ENCODE measurements at regions not wholly inside any gene's neighbourhood (a gene's known extent, or its start where the extent isn't known, plus 50 kb on each side); places are given as distances from the start of the nearest gene placed in this dataset.

- H3K27ac ChIP-seq (ENCODE audit: extremely low read depth, low read depth, low read length) = no peak overlapping the region
- no peaks in the 10 kb centered on the region for H3K36me3 ChIP-seq (ENCODE audit: control insufficient read depth in 2 of 2, insufficient read depth in 1 of 2, low read length in 2 of 2)
- POLR2A ChIA-PET = no interaction called here
- TF ChIP-seq ZNF248 (tag by site-specific recombination; IDR thresholded peaks at IDR 0.05) = no peak
- TF ChIP-seq ZNF792 (tag by site-specific recombination; IDR thresholded peaks at IDR 0.05) = no peak
- no peak for TF ChIP-seq BCL11A (tag by site-specific recombination; IDR thresholded peaks at IDR 0.05; ENCODE audit: low read depth)
- TF ChIP-seq ZFP41 (tag by site-specific recombination; IDR thresholded peaks at IDR 0.05; ENCODE audit: borderline replicate concordance) = no peak
- TF ChIP-seq, protein P1, sequence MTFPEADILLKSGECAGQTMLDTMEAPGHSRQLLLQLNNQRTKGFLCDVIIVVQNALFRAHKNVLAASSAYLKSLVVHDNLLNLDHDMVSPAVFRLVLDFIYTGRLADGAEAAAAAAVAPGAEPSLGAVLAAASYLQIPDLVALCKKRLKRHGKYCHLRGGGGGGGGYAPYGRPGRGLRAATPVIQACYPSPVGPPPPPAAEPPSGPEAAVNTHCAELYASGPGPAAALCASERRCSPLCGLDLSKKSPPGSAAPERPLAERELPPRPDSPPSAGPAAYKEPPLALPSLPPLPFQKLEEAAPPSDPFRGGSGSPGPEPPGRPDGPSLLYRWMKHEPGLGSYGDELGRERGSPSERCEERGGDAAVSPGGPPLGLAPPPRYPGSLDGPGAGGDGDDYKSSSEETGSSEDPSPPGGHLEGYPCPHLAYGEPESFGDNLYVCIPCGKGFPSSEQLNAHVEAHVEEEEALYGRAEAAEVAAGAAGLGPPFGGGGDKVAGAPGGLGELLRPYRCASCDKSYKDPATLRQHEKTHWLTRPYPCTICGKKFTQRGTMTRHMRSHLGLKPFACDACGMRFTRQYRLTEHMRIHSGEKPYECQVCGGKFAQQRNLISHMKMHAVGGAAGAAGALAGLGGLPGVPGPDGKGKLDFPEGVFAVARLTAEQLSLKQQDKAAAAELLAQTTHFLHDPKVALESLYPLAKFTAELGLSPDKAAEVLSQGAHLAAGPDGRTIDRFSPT (tag by site-specific recombination; IDR thresholded peaks at IDR 0.05) = no peak
- no peak for TF ChIP-seq ZNF10 (tag by site-specific recombination; IDR thresholded peaks at IDR 0.05)
- no peak for TF ChIP-seq ZNF623 (tag by site-specific recombination; IDR thresholded peaks at IDR 0.05)
- TF ChIP-seq ZNF184 (tag by site-specific recombination; IDR thresholded peaks at IDR 0.05) = no peak
- TF ChIP-seq, protein P2, sequence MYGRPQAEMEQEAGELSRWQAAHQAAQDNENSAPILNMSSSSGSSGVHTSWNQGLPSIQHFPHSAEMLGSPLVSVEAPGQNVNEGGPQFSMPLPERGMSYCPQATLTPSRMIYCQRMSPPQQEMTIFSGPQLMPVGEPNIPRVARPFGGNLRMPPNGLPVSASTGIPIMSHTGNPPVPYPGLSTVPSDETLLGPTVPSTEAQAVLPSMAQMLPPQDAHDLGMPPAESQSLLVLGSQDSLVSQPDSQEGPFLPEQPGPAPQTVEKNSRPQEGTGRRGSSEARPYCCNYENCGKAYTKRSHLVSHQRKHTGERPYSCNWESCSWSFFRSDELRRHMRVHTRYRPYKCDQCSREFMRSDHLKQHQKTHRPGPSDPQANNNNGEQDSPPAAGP (tag by site-specific recombination; IDR thresholded peaks at IDR 0.05) = no peak
- no peak for TF ChIP-seq SCRT2 (tag by site-specific recombination; IDR thresholded peaks at IDR 0.05)
- TF ChIP-seq ZNF18 (tag by site-specific recombination; IDR thresholded peaks at IDR 0.05) = no peak
- TF ChIP-seq ZNF521 (tag by site-specific recombination; IDR thresholded peaks at IDR 0.05) = no peak
- TF ChIP-seq, protein P3, sequence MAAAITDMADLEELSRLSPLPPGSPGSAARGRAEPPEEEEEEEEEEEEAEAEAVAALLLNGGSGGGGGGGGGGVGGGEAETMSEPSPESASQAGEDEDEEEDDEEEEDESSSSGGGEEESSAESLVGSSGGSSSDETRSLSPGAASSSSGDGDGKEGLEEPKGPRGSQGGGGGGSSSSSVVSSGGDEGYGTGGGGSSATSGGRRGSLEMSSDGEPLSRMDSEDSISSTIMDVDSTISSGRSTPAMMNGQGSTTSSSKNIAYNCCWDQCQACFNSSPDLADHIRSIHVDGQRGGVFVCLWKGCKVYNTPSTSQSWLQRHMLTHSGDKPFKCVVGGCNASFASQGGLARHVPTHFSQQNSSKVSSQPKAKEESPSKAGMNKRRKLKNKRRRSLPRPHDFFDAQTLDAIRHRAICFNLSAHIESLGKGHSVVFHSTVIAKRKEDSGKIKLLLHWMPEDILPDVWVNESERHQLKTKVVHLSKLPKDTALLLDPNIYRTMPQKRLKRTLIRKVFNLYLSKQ (tag by site-specific recombination; IDR thresholded peaks at IDR 0.05; ENCODE audit: borderline replicate concordance) = no peak
- TF ChIP-seq ZNF561 (tag by site-specific recombination; IDR thresholded peaks at IDR 0.05; ENCODE audit: borderline replicate concordance) = no peak
- TF ChIP-seq, protein P4, sequence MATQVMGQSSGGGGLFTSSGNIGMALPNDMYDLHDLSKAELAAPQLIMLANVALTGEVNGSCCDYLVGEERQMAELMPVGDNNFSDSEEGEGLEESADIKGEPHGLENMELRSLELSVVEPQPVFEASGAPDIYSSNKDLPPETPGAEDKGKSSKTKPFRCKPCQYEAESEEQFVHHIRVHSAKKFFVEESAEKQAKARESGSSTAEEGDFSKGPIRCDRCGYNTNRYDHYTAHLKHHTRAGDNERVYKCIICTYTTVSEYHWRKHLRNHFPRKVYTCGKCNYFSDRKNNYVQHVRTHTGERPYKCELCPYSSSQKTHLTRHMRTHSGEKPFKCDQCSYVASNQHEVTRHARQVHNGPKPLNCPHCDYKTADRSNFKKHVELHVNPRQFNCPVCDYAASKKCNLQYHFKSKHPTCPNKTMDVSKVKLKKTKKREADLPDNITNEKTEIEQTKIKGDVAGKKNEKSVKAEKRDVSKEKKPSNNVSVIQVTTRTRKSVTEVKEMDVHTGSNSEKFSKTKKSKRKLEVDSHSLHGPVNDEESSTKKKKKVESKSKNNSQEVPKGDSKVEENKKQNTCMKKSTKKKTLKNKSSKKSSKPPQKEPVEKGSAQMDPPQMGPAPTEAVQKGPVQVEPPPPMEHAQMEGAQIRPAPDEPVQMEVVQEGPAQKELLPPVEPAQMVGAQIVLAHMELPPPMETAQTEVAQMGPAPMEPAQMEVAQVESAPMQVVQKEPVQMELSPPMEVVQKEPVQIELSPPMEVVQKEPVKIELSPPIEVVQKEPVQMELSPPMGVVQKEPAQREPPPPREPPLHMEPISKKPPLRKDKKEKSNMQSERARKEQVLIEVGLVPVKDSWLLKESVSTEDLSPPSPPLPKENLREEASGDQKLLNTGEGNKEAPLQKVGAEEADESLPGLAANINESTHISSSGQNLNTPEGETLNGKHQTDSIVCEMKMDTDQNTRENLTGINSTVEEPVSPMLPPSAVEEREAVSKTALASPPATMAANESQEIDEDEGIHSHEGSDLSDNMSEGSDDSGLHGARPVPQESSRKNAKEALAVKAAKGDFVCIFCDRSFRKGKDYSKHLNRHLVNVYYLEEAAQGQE (tag by site-specific recombination; IDR thresholded peaks at IDR 0.05) = no peak
- no peak for TF ChIP-seq ZNF585B (tag by site-specific recombination; IDR thresholded peaks at IDR 0.05)
- TF ChIP-seq ZNF394 (tag by site-specific recombination; IDR thresholded peaks at IDR 0.05; ENCODE audit: borderline replicate concordance) = no peak
- no peak for TF ChIP-seq ZNF626 (tag by site-specific recombination; IDR thresholded peaks at IDR 0.05)
- H3K4me1 ChIP-seq (ENCODE audit: control insufficient read depth, insufficient read depth, low read length) = no peaks in the 10 kb centered on the region
- CTCF ChIA-PET = no interaction called here
- no peak overlapping the region for H3K4me3 ChIP-seq (ENCODE audit: low read depth, low read length)
- no peaks in the 10 kb centered on the region for H3K9me3 ChIP-seq (ENCODE audit: control insufficient read depth, insufficient read depth, low read depth, low read length)
These were observed 304.9 kb upstream of the NBEA start for GRCh38 chr13:34637138-34637537.
